H1 (cell line): ENCODE measurements at regions not wholly inside any gene's neighbourhood (a gene's known extent, or its start where the extent isn't known, plus 50 kb on each side); places are given as distances from the start of the nearest gene placed in this dataset.

Experiments used
- CTCF ChIA-PET: fragments of 300-600 bp; sonication (Branson Sonifier 250); formaldehyde crosslinking; loops from one replicate; lab custom pipeline; 2021; ENCODE audit not compliant: partially characterized antibody; lab: Charles Lee
- POLR2A ChIA-PET: fragments of 300-600 bp; sonication (Branson Sonifier 250); formaldehyde crosslinking; loops from one replicate; lab custom pipeline; 2021; ENCODE audit warnings: inconsistent platforms; ENCODE audit not compliant: partially characterized antibody; lab: Charles Lee
- DNase-seq, 2 experiments: peaks; one replicate each; pipeline versions ENCODE4 v3.0.0 to v3.0.0-alpha.2; 2010 to 2022; ENCODE audit warnings: low spot score in 2 of 2, low read depth in 1 of 2, mixed read lengths in 1 of 2
- FAIRE-seq: peaks from 2 replicates; lab custom pipeline; 2011; peaks lifted over from hg19 to GRCh38; lab: Jason Lieb, UNC
- H2AFZ ChIP-seq: 2 replicates; pipeline ENCODE4 v1.8.1; 2012; ENCODE audit warnings: low read length, inconsistent platforms
- H2AK5ac ChIP-seq: 2 replicates; pipeline ENCODE4 v1.6.1; 2013; ENCODE audit warnings: low read depth, low read length
- H2BK120ac ChIP-seq: replicated peaks from 2 replicates; pipeline ENCODE3; 2013; ENCODE audit warnings: low read depth, low read length, inconsistent platforms
- H2BK12ac ChIP-seq: 2 replicates; pipeline ENCODE4 v1.6.1; 2013; ENCODE audit warnings: low read depth, low read length
- H2BK15ac ChIP-seq: 2 replicates; pipeline ENCODE4 v1.6.1; 2013; ENCODE audit warnings: low read length
- H2BK20ac ChIP-seq: 2 replicates; pipeline ENCODE4 v1.6.1; 2013; ENCODE audit warnings: low read length
- H2BK5ac ChIP-seq: 2 replicates; pipeline ENCODE4 v1.6.1; 2013; ENCODE audit warnings: low read depth, low read length
- H3K14ac ChIP-seq: 2 replicates; pipeline ENCODE4 v1.6.1; 2013; ENCODE audit warnings: inconsistent platforms; ENCODE audit not compliant: insufficient read length
- H3K18ac ChIP-seq: 2 replicates; pipeline ENCODE4 v1.6.1; 2013; ENCODE audit warnings: low read length; ENCODE audit errors: extremely low read depth
- H3K23ac ChIP-seq: 2 replicates; pipeline ENCODE4 v1.6.1; 2013; ENCODE audit warnings: inconsistent platforms; ENCODE audit not compliant: insufficient read length
- H3K23me2 ChIP-seq: 2 replicates; pipeline ENCODE4 v1.6.1; 2013; ENCODE audit warnings: low read depth, low read length
- H3K27ac ChIP-seq: 2 replicates; pipeline ENCODE4 v1.6.1; 2011; ENCODE audit warnings: low read depth, low read length, inconsistent platforms
- H3K27me3 ChIP-seq, 4 experiments: replicated peaks in 1 of 4; 1 replicate in 1 of 4; 2 replicates in 3 of 4; pipeline versions ENCODE4 v1.6.1 to v1.8.1; 2011 to 2013; ENCODE audit warnings: low read length in 3 of 4, mild to moderate bottlenecking in 3 of 4, inconsistent platforms in 2 of 4, mixed read lengths in 2 of 4, moderate library complexity in 1 of 4; ENCODE audit not compliant: control insufficient read depth in 3 of 4, insufficient read depth in 3 of 4; ENCODE audit errors: extremely low read depth in 1 of 4
- H3K36me3 ChIP-seq, 4 experiments: 2 replicates each; pipeline versions ENCODE4 v1.6.1 to v1.8.1; 2011 to 2013; ENCODE audit warnings: mild to moderate bottlenecking in 4 of 4, low read length in 3 of 4, moderate library complexity in 2 of 4, control low read depth in 1 of 4, inconsistent platforms in 1 of 4; ENCODE audit not compliant: insufficient read depth in 4 of 4, control insufficient read depth in 2 of 4
- H3K4ac ChIP-seq: replicated peaks from 2 replicates; pipeline ENCODE3; 2013; ENCODE audit warnings: low read length, low read depth, mixed read lengths, inconsistent platforms; ENCODE audit not compliant: insufficient read length
- H3K4me1 ChIP-seq, 4 experiments: replicated peaks in 1 of 4; 1 replicate in 1 of 4; 2 replicates in 3 of 4; pipeline versions ENCODE4 v1.6.1 to v1.8.1; 2011 to 2013; ENCODE audit warnings: low read length in 3 of 4, inconsistent platforms in 2 of 4, mixed read lengths in 1 of 4; ENCODE audit not compliant: insufficient read depth in 4 of 4, control insufficient read depth in 3 of 4
- H3K4me2 ChIP-seq, 2 experiments: 2 replicates each; pipeline versions ENCODE4 v1.6.1 to v1.8.1; 2011 to 2013; ENCODE audit warnings: low read depth in 2 of 2, low read length in 2 of 2, control low read depth in 1 of 2, inconsistent platforms in 1 of 2, mild to moderate bottlenecking in 1 of 2; ENCODE audit not compliant: insufficient read depth in 1 of 2
- H3K4me3 ChIP-seq, 4 experiments: fragments of 200-600, 300-600 bp in 1 of 4; sonication (generic), shearing (Covaris generic), sonication (Bioruptor Twin) in 1 of 4; 2 replicates each; pipeline versions ENCODE4 v1.5.1 to v1.8.1; 2011 to 2016; ENCODE audit warnings: low read length in 4 of 4, low read depth in 3 of 4, control low read depth in 2 of 4, inconsistent platforms in 2 of 4, mild to moderate bottlenecking in 2 of 4, mixed read lengths in 1 of 4, moderate library complexity in 1 of 4; ENCODE audit not compliant: insufficient read depth in 2 of 4; ENCODE audit errors: extremely low read depth in 1 of 4
- H3K56ac ChIP-seq: replicated peaks from 2 replicates; pipeline ENCODE3; 2013; ENCODE audit warnings: low read depth, mild to moderate bottlenecking, mixed read lengths, low read length, inconsistent platforms; ENCODE audit not compliant: insufficient read length
- H3K79me1 ChIP-seq: 2 replicates; pipeline ENCODE4 v1.6.1; 2013; ENCODE audit warnings: low read depth, low read length, control low read depth
- H3K79me2 ChIP-seq, 2 experiments: 2 replicates each; pipeline versions ENCODE4 v1.6.1 to v1.8.1; 2012 to 2013; ENCODE audit warnings: low read length in 2 of 2, mild to moderate bottlenecking in 2 of 2, inconsistent platforms in 1 of 2; ENCODE audit not compliant: insufficient read depth in 2 of 2, control insufficient read depth in 1 of 2
- H3K9ac ChIP-seq, 4 experiments: replicated peaks in 1 of 4; 1 replicate in 1 of 4; 2 replicates in 3 of 4; pipeline versions ENCODE4 v1.6.1 to v1.8.1; 2011 to 2013; ENCODE audit warnings: low read depth in 3 of 4, low read length in 3 of 4, control low read depth in 2 of 4, mild to moderate bottlenecking in 2 of 4, moderate library complexity in 2 of 4, inconsistent platforms in 1 of 4; ENCODE audit errors: extremely low read depth in 1 of 4
- H3K9me3 ChIP-seq, 2 experiments: 2 replicates each; pipeline versions ENCODE4 v1.6.1 to v1.8.1; 2012 to 2013; ENCODE audit warnings: mild to moderate bottlenecking in 2 of 2, moderate library complexity in 2 of 2, control low read depth in 1 of 2, inconsistent platforms in 1 of 2, low read depth in 1 of 2, low read length in 1 of 2, mixed read lengths in 1 of 2; ENCODE audit not compliant: insufficient read depth in 2 of 2
- H4K20me1 ChIP-seq, 2 experiments: replicated peaks in 1 of 2; 2 replicates each; pipeline versions ENCODE3 to v1.8.1; 2011 to 2013; ENCODE audit warnings: inconsistent platforms in 2 of 2, low read length in 2 of 2, mild to moderate bottlenecking in 1 of 2; ENCODE audit not compliant: insufficient read depth in 2 of 2, control insufficient read depth in 1 of 2
- H4K5ac ChIP-seq: 2 replicates; pipeline ENCODE4 v1.6.1; 2013; ENCODE audit warnings: low read length, low read depth, mixed read lengths, inconsistent platforms; ENCODE audit not compliant: insufficient read length
- H4K8ac ChIP-seq: 2 replicates; pipeline ENCODE4 v1.8.0; 2013; ENCODE audit warnings: mild to moderate bottlenecking, moderate library complexity, low read length, inconsistent platforms; ENCODE audit not compliant: insufficient read depth; ENCODE audit errors: extremely low read depth
- H4K91ac ChIP-seq: replicated peaks from 2 replicates; pipeline ENCODE3; 2013; ENCODE audit warnings: low read length, mixed read lengths, inconsistent platforms; ENCODE audit not compliant: insufficient read length
- NRF1 ChIP-seq: IDR thresholded peaks from 2 replicates; pipeline ENCODE4 v1.6.1; 2011; ENCODE audit warnings: mild to moderate bottlenecking, low read depth, low read length, improper control_type of control experiment
- SIX5 ChIP-seq: IDR thresholded peaks from 2 replicates; pipeline ENCODE4 v1.6.1; 2011; ENCODE audit warnings: mild to moderate bottlenecking, low read depth, low read length
- WGBS, 2 experiments: shearing (Covaris generic) in 1 of 2; methylation state at CpG; one replicate each; pipeline versions ENCODE4 v1.1.6 to v1.1.7; 2013 to 2015; ENCODE audit warnings: low lambda C conversion rate in 2 of 2, mixed read lengths in 2 of 2, inconsistent platforms in 1 of 2, low coverage in 1 of 2, missing lambda C conversion rate in 1 of 2; ENCODE audit not compliant: insufficient replicate concordance in 2 of 2, insufficient coverage in 1 of 2, insufficient read length in 1 of 2; ENCODE audit errors: extremely low coverage in 1 of 2, missing lambda C conversion rate in 1 of 2; 5-methylcytosine and 5-hydroxymethylcytosine counted together

DNA sequence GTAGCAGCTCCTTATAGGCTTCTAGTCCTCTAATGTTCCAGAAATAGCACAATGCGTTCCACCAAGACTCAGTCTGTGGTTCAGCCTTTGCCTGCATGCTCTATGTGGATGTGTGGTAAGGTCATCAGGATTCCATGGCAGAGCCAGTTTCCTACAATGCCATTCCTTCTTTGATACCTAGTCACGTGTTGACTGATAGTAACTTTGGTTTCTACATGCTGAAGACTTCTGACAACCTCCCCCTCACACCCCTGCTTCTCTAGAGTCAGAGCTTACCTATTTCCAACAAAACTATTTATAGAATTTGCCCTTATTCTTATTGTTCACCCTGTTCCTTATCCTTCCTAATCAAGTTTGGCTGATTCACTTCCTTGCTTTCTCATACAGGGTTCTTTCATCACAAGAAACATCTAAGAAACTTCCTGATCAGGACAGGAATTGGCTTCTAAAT lies 81.1 kb downstream of the CT47B1 start:
- Histone ChIP-seq H3K23ac (no peak overlapping the region), H4K5ac (no peak overlapping the region), H2AFZ (no peak overlapping the region), H3K27me3 (no peaks in the 10 kb centered on the region), H3K56ac (no peak overlapping the region), H3K4me1 (no peaks in the 10 kb centered on the region), H2BK5ac (no peak overlapping the region), H3K4me2 (no peak overlapping the region), H3K18ac (no peak overlapping the region), H2BK15ac (no peak overlapping the region), H2BK12ac (no peak overlapping the region), H3K27ac (no peak overlapping the region), H3K36me3 (no peaks in the 10 kb centered on the region), H4K91ac (no peak overlapping the region), H2BK120ac (no peak overlapping the region), H4K8ac (no peak overlapping the region), H3K79me2 (no peaks in the 10 kb centered on the region), H3K9me3 (peaks cover 0 to 7% of the 10 kb centered on the region in 2 experiments; a peak in 1 of 4 replicates), H3K14ac (no peak overlapping the region), H3K4me3 (no peak overlapping the region), H2AK5ac (no peak overlapping the region), H4K20me1 (no peaks in the 10 kb centered on the region), H3K9ac (no peak overlapping the region), H2BK20ac (no peak overlapping the region), H3K79me1 (no peaks in the 10 kb centered on the region), H3K4ac (no peak overlapping the region), H3K23me2 (no peaks in the 10 kb centered on the region)
- CTCF ChIA-PET, result no interaction called here
- no peak for FAIRE-seq
- 100% methylated on average over 1 of the region's 2 CpGs; no CpG with 5 or more reads in 1 of the 2 experiments for WGBS, 2 experiments
- POLR2A ChIA-PET, result no interaction called here
- TF ChIP-seq NRF1 (no peak), SIX5 (no peak)
- no peak for DNase-seq
